ENCODE measurements at regions not wholly inside any gene's neighbourhood (a gene's known extent, or its start where the extent isn't known, plus 50 kb on each side); places are given as distances from the start of the nearest gene placed in this dataset.

- TF ChIP-seq CTCF (IDR thresholded peaks at IDR 0.05; ENCODE audit: insufficient read depth, low read length) (no peak), SPI1 (IDR thresholded peaks at IDR 0.05; ENCODE audit: borderline replicate concordance, low read depth) (no peak)
These were observed 210.6 kb upstream of the ADGRL2 start for GRCh38 chr1:81590171-81590570.
